ENCODE measurements at regions not wholly inside any gene's neighbourhood (a gene's known extent, or its start where the extent isn't known, plus 50 kb on each side); places are given as distances from the start of the nearest gene placed in this dataset.

- TF ChIP-seq CTCF (conservative IDR thresholded peaks at IDR 0.05; ENCODE audit: low read depth, low read length), result no peak
- no peak for DNase-seq (ENCODE audit: low read depth)
- no peak overlapping the region for H3K4me3 ChIP-seq (ENCODE audit: low read length)
These were observed 130.5 kb upstream of the SMAD1 start for GRCh38 chr4:145351162-145351561.

- TF ChIP-seq CTCF (conservative IDR thresholded peaks at IDR 0.05; ENCODE audit: low read depth, low read length), result no peak
- H3K4me3 ChIP-seq (ENCODE audit: low read length), result no peak overlapping the region
- DNase-seq (ENCODE audit: low read depth), result no peak
These were observed 133.4 kb upstream of the SMAD1 start for GRCh38 chr4:145348291-145348690.

- peak; percentile 43 for DNase-seq (ENCODE audit: low read depth)
- H3K4me3 ChIP-seq (ENCODE audit: low read length), result no peak overlapping the region
- no peak for TF ChIP-seq CTCF (conservative IDR thresholded peaks at IDR 0.05; ENCODE audit: low read depth, low read length)
These were observed 134.0 kb upstream of the SMAD1 start for GRCh38 chr4:145347684-145348083.

GRCh38 chr4:145346081-145346480 is 135.6 kb upstream of the SMAD1 start:
- no peak for DNase-seq (ENCODE audit: low read depth)
- no peak overlapping the region for H3K4me3 ChIP-seq (ENCODE audit: low read length)
- TF ChIP-seq CTCF (conservative IDR thresholded peaks at IDR 0.05; ENCODE audit: low read depth, low read length), result no peak

GRCh38 chr4:145345401-145345800 is 136.3 kb upstream of the SMAD1 start:
- no peak for DNase-seq (ENCODE audit: low read depth)
- no peak overlapping the region for H3K4me3 ChIP-seq (ENCODE audit: low read length)
- no peak for TF ChIP-seq CTCF (conservative IDR thresholded peaks at IDR 0.05; ENCODE audit: low read depth, low read length)

- TF ChIP-seq CTCF (conservative IDR thresholded peaks at IDR 0.05; ENCODE audit: low read depth, low read length), result no peak
- no peak overlapping the region for H3K4me3 ChIP-seq (ENCODE audit: low read length)
- DNase-seq (ENCODE audit: low read depth), result no peak
These were observed 140.3 kb upstream of the SMAD1 start for GRCh38 chr4:145341381-145341780.

- no peak overlapping the region for H3K4me3 ChIP-seq (ENCODE audit: low read length)
- DNase-seq (ENCODE audit: low read depth), result no peak
- TF ChIP-seq CTCF (conservative IDR thresholded peaks at IDR 0.05; ENCODE audit: low read depth, low read length), result no peak
These were observed 141.5 kb upstream of the SMAD1 start for GRCh38 chr4:145340071-145340675.

Data from retinal pigment epithelial cell (primary cell).